CMK (cell line): ENCODE measurements at regions not wholly inside any gene's neighbourhood (a gene's known extent, or its start where the extent isn't known, plus 50 kb on each side); places are given as distances from the start of the nearest gene placed in this dataset.

Source experiments
- DNase-seq: peaks from one replicate; pipeline ENCODE4 v3.0.0-alpha.2; 2010; ENCODE audit warnings: low read depth

DNA sequence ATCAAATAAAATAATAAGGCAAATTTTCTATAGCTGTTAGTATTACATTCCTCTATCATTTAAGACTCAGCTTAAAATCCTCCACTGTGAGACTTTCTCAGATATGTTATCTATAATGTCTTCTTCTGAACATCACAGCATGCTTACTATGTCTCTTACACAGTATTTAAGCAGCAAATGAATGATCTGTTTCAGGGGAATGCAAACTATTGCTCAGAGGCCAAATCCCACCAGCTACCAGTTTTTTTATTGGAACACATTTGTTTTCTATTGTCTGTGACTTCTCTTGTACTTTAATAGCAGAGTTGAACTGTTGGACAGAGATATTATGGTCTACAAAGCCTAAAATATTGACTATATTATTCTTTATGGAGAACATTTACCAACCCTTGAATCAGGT is 59.6 kb downstream of the C3orf38 start:
- DNase-seq, result no peak

DNA sequence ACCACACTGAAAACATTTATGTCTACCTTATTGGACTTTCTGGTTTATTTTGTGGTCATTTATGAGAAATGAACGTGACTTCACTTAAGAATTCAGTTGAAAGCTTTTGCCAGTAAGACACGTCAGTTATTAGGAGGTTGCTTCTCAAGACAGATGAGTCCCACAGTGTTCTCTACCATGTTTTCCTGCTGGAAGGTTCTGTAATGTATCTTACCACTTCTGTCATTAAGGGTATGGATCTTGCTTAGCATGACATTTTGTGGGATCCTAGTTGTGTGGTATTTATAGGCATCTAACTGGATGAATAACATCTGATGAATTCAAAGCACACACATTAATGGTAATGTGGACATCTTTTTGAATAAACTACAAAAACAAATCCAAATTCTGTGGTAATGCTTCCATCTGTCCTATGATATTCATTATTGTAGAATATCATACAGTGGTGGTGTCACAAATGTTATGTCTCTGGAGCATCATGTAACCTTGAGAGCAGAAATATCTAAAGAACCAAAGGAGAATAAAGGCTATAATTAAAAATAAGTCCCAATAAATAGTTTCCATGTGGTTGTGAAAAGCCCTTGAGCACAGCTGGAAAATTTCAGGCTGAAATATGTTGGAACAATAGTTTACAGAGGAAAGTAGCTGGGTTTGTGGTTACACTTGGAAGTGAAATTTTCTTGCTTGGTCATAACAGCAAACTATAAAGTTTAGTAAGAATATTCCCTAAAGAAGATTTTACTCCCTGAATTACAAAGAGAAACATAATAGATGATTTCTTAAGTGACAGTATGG is 61.5 kb downstream of the C3orf38 start:
- no peak for DNase-seq

DNA sequence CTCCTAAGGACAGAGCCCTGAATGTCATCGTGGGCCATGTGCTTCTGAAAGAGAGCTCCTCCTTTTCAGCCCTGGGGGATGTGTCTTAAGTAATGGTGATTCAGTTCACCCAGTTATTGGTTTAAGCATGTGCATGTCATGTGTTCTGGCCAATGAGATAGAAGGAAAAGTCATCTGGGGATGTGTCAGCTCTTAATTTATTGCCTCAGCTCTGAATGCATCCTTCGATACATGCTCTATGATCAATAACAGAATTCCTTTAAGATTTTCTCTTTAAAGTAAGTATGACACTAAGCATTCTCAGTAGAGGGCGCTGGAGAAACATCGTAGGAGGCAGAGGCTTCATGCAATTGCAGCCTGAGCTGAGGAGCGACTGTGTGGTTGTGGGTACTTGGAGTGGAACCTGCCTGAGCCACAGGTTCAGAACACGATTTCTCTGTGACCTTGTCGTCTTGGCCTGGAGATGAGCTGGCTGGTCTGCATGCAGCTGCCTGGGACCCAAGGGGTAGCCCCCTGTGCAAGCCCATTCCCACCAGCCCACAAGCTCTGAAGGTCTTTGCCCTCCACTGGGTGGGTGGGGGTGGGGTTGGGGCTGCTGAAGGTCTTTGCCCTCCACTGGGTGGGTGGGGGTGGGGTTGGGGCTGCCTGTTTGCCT is 69.5 kb downstream of the C3orf38 start:
- DNase-seq, result no peak

DNA sequence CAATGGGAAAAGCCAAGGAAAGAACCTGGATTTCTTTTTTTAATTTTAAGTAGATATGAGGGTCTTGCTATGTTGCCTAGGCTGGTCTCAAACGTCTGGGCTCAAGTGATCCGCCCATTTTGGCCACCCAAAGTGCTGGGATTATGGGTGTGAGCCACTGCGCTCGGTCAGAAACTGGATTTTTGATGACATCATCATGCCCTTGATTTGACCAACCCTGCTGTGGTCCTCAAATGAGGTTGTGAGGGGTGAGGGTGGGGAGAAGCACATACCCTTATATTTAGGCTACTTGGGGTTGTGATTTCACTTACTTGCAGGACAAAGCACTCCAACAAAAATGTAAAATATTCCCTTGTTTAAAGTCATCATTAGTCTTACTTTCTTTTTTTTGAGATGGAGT is 70.4 kb downstream of the C3orf38 start:
- DNase-seq, result no peak

DNA sequence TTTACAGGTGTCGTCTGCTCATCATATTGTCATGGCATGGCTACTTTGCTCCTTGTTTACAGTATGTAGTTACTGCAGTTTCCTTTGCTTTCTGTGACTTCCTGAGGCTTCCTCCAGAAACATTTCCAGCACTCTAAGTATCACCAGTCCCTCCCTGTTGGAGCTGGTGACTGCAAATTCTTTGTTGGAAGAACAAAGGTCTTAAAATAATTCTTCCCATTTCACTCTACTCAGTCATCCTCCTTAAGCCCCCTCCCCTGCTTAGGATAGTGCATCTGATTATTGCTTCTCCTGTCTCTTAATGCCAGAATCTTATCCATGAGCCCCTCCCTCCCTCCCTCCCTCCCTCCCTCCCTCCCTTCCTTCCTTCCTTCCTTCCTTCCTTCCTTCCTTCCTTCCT is 72.0 kb downstream of the C3orf38 start:
- DNase-seq, result no peak

DNA sequence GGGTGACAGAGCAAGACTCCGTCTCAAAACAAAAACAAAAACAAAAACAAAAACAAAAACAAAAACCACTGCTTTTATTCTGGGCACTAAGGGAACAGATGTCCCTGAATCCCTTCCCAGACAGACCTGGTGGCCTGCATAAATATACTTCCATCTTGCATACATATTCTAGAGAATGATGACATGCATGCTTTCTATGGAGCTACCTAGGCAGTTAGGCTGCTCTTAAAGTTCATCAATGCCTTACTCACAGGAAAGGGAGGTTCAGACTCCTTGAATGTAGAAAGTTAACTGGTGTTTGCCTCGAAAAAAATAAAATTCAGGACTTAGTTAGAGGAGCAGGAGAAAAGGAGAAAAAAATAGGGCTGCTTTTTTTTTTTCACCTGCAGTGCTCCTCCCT is 72.6 kb downstream of the C3orf38 start:
- no peak for DNase-seq

DNA sequence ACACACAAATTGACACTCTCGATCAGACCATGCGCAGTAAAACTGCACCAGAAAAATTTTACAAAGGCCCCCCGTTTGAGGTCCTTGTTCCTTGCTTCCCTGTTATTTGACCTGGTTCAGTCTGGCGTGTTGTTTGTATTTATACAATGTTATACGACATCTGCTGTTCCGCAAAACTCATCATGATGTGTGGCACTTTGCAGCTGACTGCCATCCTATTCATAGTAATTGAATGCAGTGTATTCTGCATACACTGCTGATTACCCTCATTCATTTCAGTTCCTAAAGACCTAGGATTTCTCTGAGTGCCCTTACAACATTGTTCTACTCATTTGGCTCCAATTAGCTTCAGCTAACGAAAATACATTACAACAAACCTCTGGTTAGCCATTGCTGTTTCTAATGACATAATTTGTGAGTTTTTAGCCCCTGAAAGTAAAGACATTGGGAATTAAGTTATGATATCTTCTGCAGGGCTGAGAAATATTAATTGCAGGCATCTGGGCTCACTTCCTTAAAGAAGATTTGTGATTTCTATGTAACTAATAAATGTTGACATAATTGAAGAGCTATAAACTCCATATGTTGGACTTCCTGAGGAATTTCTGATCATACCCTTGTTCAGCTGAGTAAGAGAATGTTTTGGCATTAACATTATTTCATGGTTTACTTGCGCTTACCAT is 75.7 kb downstream of the C3orf38 start:
- no peak for DNase-seq

DNA sequence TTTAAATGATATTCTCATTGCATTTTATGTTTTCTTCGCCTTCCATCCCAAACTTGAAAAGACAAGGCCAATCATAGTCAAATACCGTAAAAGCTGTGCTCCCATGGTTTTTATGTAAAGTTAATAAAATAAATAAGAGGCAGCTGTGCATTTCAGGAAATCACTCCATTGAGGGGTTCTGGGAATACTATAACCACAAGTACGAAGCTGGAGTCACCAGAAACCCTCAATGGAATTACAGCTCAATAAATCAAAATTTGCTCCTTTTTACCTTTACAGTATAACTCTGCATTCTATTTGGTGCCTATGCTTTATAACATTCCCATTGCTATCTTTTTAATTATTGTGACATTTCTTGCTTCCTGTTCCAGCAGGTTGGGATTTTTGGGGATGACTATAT is 77.2 kb downstream of the C3orf38 start:
- no peak for DNase-seq

DNA sequence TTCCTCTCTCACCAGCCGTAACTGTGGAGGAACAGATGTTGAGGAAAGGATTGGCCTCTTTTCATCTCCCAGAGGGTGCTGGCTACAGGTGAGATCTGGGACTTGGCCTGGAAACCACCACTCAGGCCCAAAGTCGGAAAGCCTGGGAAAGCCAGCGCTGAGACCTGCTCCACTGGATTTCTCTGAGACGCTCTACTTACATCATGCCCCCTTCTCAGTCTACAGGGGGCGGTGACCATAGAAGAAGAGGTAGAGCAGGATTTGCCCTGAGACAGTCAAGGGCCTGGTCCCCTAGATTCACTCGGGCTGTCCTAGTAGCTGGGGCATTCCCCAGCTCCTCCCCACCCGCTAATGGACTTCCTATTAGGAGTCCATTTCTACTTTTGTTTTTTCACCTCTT is 80.9 kb downstream of the C3orf38 start:
- no peak for DNase-seq

DNA sequence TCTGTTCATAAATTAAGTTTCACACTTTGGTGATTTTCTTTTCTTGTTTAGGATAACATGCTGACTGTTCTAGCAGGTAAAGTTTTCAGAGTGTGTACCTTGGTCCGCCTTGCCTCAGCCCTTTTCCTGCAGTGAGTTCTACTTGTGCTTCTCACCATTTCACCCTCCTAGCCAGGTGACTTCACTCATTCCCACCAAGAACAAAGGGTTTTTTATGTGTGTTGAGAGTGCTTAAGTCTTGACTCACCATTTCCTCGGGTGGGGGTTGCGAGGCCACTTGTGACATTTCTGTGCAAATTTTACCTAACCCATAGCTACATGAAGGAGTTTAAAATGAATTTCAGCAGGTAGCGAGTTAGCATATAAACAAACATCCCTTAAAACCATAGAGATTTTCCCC is 81.4 kb downstream of the C3orf38 start:
- DNase-seq, result no peak

DNA sequence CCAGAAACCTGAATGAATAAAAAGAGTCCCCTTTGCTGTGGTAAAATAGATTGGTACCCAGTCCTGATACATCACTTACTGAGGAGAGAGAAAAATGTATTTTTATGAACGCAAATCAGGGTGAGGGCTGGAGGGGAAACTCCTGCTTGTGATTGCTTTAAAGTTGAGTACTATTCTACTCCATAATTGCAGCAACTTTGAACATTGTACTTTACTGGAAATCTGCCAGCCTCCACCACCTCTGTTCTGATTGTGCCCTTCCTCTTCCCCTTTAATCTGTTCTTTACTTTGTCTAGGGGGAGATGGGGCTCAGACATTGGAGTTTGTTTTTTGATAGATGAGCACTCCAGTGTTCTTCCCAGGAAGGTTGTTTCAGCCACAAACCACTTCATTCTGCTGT is 81.9 kb downstream of the C3orf38 start:
- DNase-seq, result no peak

DNA sequence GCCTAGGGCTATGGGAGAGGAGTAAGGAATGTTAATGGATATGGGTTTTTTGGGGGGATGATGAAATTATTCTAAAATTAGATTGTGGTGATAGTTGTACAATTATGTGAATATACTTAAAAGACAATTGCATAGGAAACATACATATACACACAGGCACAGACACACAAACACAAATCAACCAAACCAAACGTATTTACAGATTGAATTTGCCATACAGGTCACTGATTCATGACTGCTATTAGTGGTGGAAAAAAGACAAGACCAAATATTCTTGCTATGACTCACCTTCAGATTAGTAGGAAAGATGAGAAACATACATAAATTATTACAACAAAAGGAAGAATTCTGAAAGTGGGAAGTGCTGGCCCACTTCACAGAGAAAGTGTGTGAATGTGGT is 85.3 kb downstream of the C3orf38 start:
- no peak for DNase-seq

DNA sequence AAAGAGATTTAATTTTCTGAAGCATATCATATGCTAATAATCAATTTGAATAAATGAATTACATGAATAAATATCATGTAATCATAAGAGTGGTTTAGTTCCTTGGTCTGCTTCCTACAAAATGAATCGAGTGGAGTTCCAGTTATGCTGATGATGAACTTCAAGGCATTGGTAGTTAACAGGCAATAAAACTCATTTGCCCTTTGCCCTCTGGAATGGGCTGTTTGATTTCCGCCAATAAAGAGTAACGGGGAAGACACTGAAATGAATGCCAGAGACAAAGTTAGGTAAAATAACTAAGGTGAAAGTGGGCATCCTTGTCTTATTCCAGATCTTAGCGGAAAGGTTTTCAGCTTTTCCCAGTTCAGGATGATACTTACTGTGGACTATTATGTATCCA is 90.1 kb downstream of the C3orf38 start:
- no peak for DNase-seq

DNA sequence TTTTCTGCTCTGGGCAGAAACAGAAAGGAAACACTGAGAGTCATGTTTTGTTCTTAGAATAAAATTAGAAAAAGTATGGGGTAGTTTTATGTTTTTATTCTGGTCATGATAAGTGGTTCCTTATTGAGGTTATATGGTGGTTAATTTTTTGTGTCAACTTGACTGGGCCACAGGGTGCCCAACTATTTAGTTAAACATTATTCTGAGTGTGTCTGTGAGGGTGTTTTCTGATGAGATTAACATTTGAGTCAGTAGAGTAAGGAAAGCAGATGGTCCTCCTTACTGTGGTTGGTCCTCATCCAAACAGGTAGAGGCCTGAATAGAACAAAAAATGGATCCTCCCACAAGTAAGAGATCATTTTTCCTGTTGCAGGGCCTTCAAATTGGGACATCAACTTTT is 98.9 kb downstream of the C3orf38 start:
- no peak for DNase-seq

DNA sequence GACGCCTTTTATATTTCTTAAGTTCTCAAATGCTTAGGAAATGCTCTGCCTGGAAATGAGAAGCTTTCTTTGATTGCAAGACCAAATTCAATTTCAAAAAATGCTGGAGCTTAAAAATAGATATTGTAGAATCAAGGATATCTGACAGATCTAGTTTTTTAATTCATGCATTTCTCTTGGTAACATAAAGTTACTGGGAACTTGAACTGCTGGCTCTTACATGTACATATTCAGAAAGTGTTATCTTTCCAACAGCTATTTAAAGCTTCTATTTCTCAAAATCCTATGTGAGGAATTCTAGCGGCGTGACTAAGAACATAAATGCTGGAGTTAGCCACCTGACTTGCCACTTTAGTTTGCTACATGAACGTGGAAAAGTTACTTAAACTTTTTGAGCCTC is 109.3 kb downstream of the C3orf38 start:
- DNase-seq, result no peak

DNA sequence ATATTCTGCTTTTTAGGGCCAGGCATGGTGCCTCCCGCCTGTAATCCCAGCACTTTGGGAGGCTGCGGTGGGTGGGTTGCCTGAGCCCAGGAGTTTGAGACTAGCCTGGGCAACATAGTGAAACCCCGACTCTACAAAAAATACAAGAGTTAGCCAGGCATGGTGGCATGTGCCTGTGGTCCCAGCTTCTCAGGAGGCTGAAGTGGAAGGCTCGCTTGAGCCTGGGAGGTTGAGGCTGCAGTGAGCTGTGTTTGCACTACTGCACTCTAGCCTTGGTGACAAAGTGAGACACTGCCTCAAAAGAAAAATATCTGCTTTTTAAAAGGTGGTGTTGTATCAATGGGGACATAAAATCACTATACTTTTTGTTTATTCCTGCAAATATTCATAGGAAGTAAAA is 112.8 kb downstream of the C3orf38 start:
- no peak for DNase-seq

DNA sequence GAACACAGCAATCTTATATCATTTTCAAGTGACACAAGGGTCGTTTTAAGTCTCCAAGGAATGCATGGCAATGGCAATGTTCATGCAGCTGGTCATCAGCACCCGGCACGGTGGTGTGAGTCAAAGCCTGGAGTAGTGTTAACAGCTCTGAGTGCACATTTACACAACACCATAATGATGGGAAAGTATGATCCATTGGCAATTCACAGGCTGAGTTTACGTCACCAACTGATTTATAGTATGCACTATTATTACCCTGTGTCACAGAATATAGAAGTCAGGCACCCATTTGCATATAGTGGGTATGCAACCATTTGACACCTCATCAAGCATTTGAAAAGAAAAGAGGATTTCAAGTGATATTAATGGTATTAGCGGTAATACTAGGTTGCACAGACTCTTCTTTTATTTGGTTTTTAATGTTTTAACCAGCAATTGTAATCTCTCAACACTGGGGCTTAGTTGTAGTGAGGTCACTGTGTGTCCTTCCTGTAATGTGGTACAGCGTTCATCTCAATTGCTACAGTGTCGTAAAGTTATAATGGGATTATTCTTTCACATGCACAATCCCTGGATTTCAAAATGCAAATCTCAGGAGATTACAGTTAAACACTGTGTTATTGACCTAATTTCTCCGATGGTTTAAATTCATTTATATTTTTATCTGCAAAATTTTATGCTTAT is 113.8 kb downstream of the C3orf38 start:
- DNase-seq, result no peak

DNA sequence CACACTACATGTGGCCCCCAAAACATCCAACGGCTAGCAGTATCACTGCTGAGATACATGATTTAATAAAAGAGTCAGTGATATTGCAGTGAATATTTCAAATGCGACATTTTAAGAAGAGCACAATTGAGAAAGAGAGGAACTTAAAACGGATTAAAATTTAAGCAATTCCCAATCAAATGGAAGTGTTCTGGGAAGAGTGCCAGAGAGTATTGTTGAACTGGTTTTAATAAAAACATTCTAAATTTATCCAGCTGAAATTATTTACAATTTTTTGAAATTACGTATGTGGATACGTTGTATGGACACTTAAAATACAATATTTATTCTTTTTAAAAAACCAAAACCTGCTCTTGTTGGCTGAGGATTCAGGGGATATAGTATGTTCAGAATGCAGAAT is 117.7 kb downstream of the C3orf38 start:
- DNase-seq, result no peak

DNA sequence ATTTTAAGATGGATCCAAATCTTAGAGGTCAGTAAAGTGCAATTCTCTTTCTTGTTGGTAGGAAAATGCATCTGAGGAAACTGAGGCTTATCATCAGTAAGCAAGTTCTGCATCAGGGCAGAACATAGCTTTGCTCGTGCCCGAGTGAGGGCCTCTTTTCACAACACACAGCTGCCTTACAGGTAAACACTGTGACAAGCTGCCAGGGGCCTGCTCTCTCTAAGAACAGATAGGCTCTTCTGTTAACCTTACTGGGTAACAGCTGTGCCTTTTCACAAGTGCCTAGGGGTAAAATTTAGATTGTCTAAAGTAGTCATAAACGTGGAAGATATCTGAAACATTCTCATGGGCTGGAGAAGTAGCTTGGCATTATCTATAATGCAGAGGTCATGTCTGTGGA is 118.1 kb downstream of the C3orf38 start:
- DNase-seq, result no peak

DNA sequence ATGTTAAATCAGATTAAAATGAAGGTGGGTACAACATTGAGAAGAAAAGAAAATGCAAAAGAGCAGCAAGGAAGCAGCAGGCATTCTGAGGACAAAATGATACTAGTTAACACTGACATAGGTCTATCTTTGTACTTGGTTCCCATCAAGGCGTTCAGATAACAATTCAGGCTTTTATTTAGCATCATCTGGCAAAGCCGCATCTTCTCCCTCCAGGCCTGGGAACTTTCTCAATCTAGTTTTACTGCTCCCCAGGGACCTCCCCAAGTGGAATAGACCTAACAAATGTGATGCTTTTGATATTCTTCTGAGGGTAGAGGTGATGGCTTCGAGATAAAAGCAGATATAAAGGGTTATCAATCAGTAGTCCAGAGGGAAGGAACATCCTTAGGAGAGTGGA is 130.6 kb downstream of the C3orf38 start:
- DNase-seq, result no peak

DNA sequence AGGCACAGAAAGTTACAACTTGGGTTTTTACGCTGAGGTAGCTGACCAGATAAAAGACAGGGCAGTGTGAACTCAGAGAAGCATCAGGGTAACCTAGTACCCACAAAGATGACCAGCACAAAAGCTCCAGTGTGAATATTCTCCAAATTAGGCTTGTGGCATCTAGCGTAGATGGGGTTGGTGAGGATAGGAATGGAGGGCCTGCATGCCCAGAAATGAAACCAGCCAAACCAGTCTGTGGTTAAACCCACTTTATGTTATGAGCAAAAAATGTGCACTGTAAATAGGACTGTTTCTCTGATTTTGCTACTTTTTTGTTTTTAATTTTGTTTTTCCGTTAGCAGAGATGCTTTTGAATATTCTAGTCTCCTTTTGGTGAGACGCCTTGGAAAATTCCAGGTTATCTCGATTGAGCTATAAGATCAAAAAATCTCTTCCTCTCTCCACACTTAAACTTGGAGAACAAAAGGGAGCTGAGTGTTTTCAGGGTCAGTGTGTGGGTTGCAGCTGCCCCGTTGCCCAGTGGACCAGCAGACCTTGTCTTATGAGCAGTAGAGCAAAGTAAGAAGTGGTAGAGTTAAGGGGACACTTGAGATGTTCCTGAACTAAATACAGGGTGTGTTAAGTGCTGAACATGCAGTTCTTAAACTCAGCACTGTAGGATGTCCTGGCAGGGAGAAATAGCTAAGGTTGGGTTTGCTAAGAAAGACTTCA is 132.9 kb downstream of the C3orf38 start:
- no peak for DNase-seq

DNA sequence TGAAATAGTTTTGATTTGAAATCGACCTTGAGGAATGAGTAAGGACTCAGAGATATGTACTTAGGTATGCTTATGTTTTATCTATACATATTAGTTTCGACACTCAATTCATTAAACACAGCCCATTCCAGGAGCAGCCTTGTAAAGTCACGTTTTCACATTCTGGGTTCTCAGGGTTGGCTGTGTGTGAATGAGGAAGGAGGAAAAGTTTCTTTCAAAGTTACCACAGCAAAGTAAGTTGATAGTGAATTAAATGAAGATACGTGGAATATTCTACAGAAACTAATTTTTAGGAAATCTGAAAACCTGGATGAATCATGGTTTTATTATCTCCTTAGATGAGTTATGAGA is 133.5 kb downstream of the C3orf38 start:
- DNase-seq, result no peak
